ENCODE measurements at regions not wholly inside any gene's neighbourhood (a gene's known extent, or its start where the extent isn't known, plus 50 kb on each side); places are given as distances from the start of the nearest gene placed in this dataset.

GRCh38 chr2:81991282-81991681 lies 1686.7 kb upstream of the LRRTM1 start (continued):
- TF ChIP-seq TCF7 (IDR thresholded peaks at IDR 0.05; ENCODE audit: borderline replicate concordance) (no peak), SMAD1 (IDR thresholded peaks at IDR 0.05; ENCODE audit: low read depth, low read length, partially characterized antibody) (no peak), ZNF280A (IDR thresholded peaks at IDR 0.05; ENCODE audit: low read depth, partially characterized antibody) (no peak), CBFA2T2 (conservative IDR thresholded peaks at IDR 0.05) (no peak)

- in situ Hi-C loops (cut with MboI), result no loop called here
- no peak overlapping the region for H3K9ac ChIP-seq (ENCODE audit: insufficient read depth in 1 of 2, low read depth in 2 of 2, low read length in 2 of 2)
- no peak for FAIRE-seq
- ChIA-PET CTCF (ENCODE audit: low intra/inter-chr PET ratio) (no interaction called here), POLR2A (no interaction called here)
- H4K20me1 ChIP-seq (replicated peaks; ENCODE audit: control insufficient read depth, insufficient read depth, low read length), result no peaks in the 10 kb centered on the region
- H3K4me2 ChIP-seq (ENCODE audit: insufficient read depth, low read length), result no peak overlapping the region
- no peak overlapping the region for H3K4me3 ChIP-seq
- H3K36me3 ChIP-seq (ENCODE audit: control insufficient read depth, insufficient read depth, low read length), result no peaks in the 10 kb centered on the region
- no peaks in the 10 kb centered on the region for H3K27me3 ChIP-seq (ENCODE audit: control insufficient read depth in 2 of 2, insufficient read depth in 2 of 2, low read length in 2 of 2)
- intact Hi-C loops (cut with micrococcal nuclease), result no loop called here
- no peak for TF ChIP-seq SMAD1 (IDR thresholded peaks at IDR 0.05; ENCODE audit: low read depth, low read length, partially characterized antibody)
- no peak for TF ChIP-seq HINFP (tag; conservative IDR thresholded peaks at IDR 0.05; ENCODE audit: low read depth)
- no peak for TF ChIP-seq POLR2B (IDR thresholded peaks at IDR 0.05; ENCODE audit: low read depth, partially characterized antibody)
- TF ChIP-seq ZFX (CRISPR knock-in tag; IDR thresholded peaks at IDR 0.05), result no peak
- no peak for TF ChIP-seq CEBPZ (IDR thresholded peaks at IDR 0.05; ENCODE audit: borderline replicate concordance, low read depth, low read length)
- TF ChIP-seq ZNF77 (CRISPR knock-in tag; IDR thresholded peaks at IDR 0.05), result no peak
- no peaks in the 10 kb centered on the region for H3K9me3 ChIP-seq (replicated peaks; ENCODE audit: control insufficient read depth, insufficient read depth, low read depth, low read length)
- H2AFZ ChIP-seq (ENCODE audit: low read depth, low read length), result no peak overlapping the region
- no TSS peak for BruUV-seq (replicated peaks)
- H3K9me1 ChIP-seq (ENCODE audit: control insufficient read depth, insufficient read depth, low read length), result no peaks in the 10 kb centered on the region
- WGBS (ENCODE audit: insufficient coverage, low coverage, missing lambda C conversion rate), result 0% methylated on average over 5 of the region's 5 CpGs
- DNase-seq (ENCODE audit: extremely low read depth in 1 of 4, low spot score in 3 of 4), result no peak
- no peak overlapping the region for H3K27ac ChIP-seq (ENCODE audit: extremely low read depth, low read depth, low read length)
- H3K4me1 ChIP-seq (replicated peaks in 1 of 2; ENCODE audit: control insufficient read depth in 2 of 2, insufficient read depth in 2 of 2, low read length in 2 of 2), result no peaks in the 10 kb centered on the region
- ATAC-seq, result no peak
- H3K79me2 ChIP-seq (ENCODE audit: control insufficient read depth, insufficient read depth, low read length), result no peaks in the 10 kb centered on the region
Measured at GRCh38 chr2:81987370-81987769, 1682.8 kb upstream of the LRRTM1 start.
